ENCODE measurements at regions not wholly inside any gene's neighbourhood (a gene's known extent, or its start where the extent isn't known, plus 50 kb on each side); places are given as distances from the start of the nearest gene placed in this dataset.

- no peak for DNase-seq (ENCODE audit: low spot score)
Measured at GRCh38 chr3:178437236-178437635, 99.0 kb upstream of the KCNMB2 start.

- DNase-seq (ENCODE audit: low spot score) = peak; percentile 72
Measured at GRCh38 chr3:178439504-178439903, 96.7 kb upstream of the KCNMB2 start.

GRCh38 chr3:178440043-178440442 is 96.2 kb upstream of the KCNMB2 start:
- no peak for DNase-seq (ENCODE audit: low spot score)

GRCh38 chr3:178443634-178444033 is 92.6 kb upstream of the KCNMB2 start:
- no peak for DNase-seq (ENCODE audit: low spot score)

GRCh38 chr3:178445139-178445538 is 91.1 kb upstream of the KCNMB2 start:
- DNase-seq (ENCODE audit: low spot score) = no peak

GRCh38 chr3:178446059-178446458 is 90.2 kb upstream of the KCNMB2 start:
- no peak for DNase-seq (ENCODE audit: low spot score)

GRCh38 chr3:178450476-178450875 is 85.8 kb upstream of the KCNMB2 start:
- DNase-seq (ENCODE audit: low spot score) = no peak

GRCh38 chr3:178451799-178452198 is 84.4 kb upstream of the KCNMB2 start:
- no peak for DNase-seq (ENCODE audit: low spot score)

- DNase-seq (ENCODE audit: low spot score) = no peak
Measured at GRCh38 chr3:178454726-178455125, 81.5 kb upstream of the KCNMB2 start.

- DNase-seq (ENCODE audit: low spot score) = no peak
Measured at GRCh38 chr3:178455226-178455625, 81.0 kb upstream of the KCNMB2 start.

GRCh38 chr3:178455946-178456345 is 80.3 kb upstream of the KCNMB2 start:
- no peak for DNase-seq (ENCODE audit: low spot score)

GRCh38 chr3:178456621-178457285 is 79.5 kb upstream of the KCNMB2 start:
- no peak for DNase-seq (ENCODE audit: low spot score)

- DNase-seq (ENCODE audit: low spot score) = no peak
Measured at GRCh38 chr3:178457511-178457910, 78.7 kb upstream of the KCNMB2 start.

GRCh38 chr3:178458313-178459037 is 77.8 kb upstream of the KCNMB2 start:
- DNase-seq (ENCODE audit: low spot score) = no peak

- no peak for DNase-seq (ENCODE audit: low spot score)
Measured at GRCh38 chr3:178459038-178459410, 77.2 kb upstream of the KCNMB2 start.

- no peak for DNase-seq (ENCODE audit: low spot score)
Measured at GRCh38 chr3:178465260-178466180, 70.7 kb upstream of the KCNMB2 start.

GRCh38 chr3:178472941-178473340 is 63.3 kb upstream of the KCNMB2 start:
- no peak for DNase-seq (ENCODE audit: low spot score)

- no peak for DNase-seq (ENCODE audit: low spot score)
Measured at GRCh38 chr3:178474526-178474925, 61.7 kb upstream of the KCNMB2 start.

GRCh38 chr3:178475062-178475461 is 61.2 kb upstream of the KCNMB2 start:
- no peak for DNase-seq (ENCODE audit: low spot score)

GRCh38 chr3:178476886-178477285 is 59.4 kb upstream of the KCNMB2 start:
- DNase-seq (ENCODE audit: low spot score) = no peak

- DNase-seq (ENCODE audit: low spot score) = no peak
Measured at GRCh38 chr3:178479446-178479845, 56.8 kb upstream of the KCNMB2 start.

GRCh38 chr3:178479860-178480259 is 56.4 kb upstream of the KCNMB2 start:
- no peak for DNase-seq (ENCODE audit: low spot score)

GRCh38 chr3:178480274-178480673 is 56.0 kb upstream of the KCNMB2 start:
- DNase-seq (ENCODE audit: low spot score) = no peak
